Adrenal gland (tissue), 9 donors: ENCODE measurements at regions not wholly inside any gene's neighbourhood (a gene's known extent, or its start where the extent isn't known, plus 50 kb on each side); places are given as distances from the start of the nearest gene placed in this dataset.

Source experiments
- DNase-seq, 7 donors: peaks; one replicate each; pipeline ENCODE4 v3.0.0-alpha.2; 2019 to 2020
- H3K27ac ChIP-seq, 5 donors: fragments of 200-600 bp; sonication (generic) in 4 of 5; 1 replicate in 3 of 5; 2 replicates in 2 of 5; pipeline versions ENCODE4 v1.5.1 to v1.8.0; 2016 to 2020; ENCODE audit warnings: mild to moderate bottlenecking in 1 of 5
- H3K27me3 ChIP-seq: fragments of 200-600 bp; 2 replicates; pipeline ENCODE4 v1.8.0; 2021
- H3K36me3 ChIP-seq, 2 donors: fragments of 200-600 bp; replicated peaks in 1 of 2; 1 replicate in 1 of 2; 2 replicates in 1 of 2; pipeline versions ENCODE4 v1.5.1 to v1.8.0; 2018 to 2022
- H3K4me1 ChIP-seq, 2 donors: fragments of 200-600 bp; replicated peaks in 1 of 2; 1 replicate in 1 of 2; 2 replicates in 1 of 2; pipeline versions ENCODE4 v1.5.1 to v1.8.0; 2018 to 2021
- H3K4me3 ChIP-seq, 4 donors: fragments of 200-600 bp; sonication (generic) in 3 of 4; one replicate each; pipeline ENCODE4 v1.5.1; 2016 to 2018
- H3K9me3 ChIP-seq, 3 donors: fragments of 200-600 bp; sonication (generic) in 1 of 3; replicated peaks in 1 of 3; 1 replicate in 2 of 3; 2 replicates in 1 of 3; pipeline versions ENCODE4 v1.5.1 to v1.8.0; 2016 to 2021
- CTCF ChIP-seq, 6 experiments: fragments of 450-650 bp in 4 of 6; fragments of 200-600 bp in 2 of 6; sonication (generic) in 1 of 6; IDR thresholded peaks; 1 replicate in 5 of 6; 2 replicates in 1 of 6; pipeline versions ENCODE4 v1.5.1 to v1.8.0; 2016 to 2021; ENCODE audit warnings: antibody characterized with exemption in 6 of 6, mild to moderate bottlenecking in 2 of 6, moderate library complexity in 1 of 6
- POLR2A ChIP-seq, 2 donors: fragments of 450-650 bp; IDR thresholded peaks; one replicate each; pipeline ENCODE4 v1.6.1; 2017; ENCODE audit warnings: antibody characterized with exemption in 2 of 2, mild to moderate bottlenecking in 2 of 2, moderate library complexity in 1 of 2
- WGBS, 4 donors: extraction: QIAGEN DNeasy Blood & Tissue Kit in 2 of 4; methylation state at CpG; one replicate each; pipeline versions ENCODE4 v1.1.5 to v1.1.7; 2013 to 2017; 5-methylcytosine and 5-hydroxymethylcytosine counted together
- intact Hi-C, 2 donors: fragments of 100-400 bp; cut with DNase I; formaldehyde crosslinking; loops; one replicate each; pipeline versions ENCODE4 v1.14.1 to v1.15.0; 2022 to 2023
- donor health status: healthy with polysubstance abuse.
- donor health status: Bipolar disorder and iron deficiency.
- donor health status: DM: yes; HTN: yes; CAD: no.
- donor health status: DM: no; HTN: no; CAD: no.
- donor health status: DM: no; HTN: no; CAD: no.

- intact Hi-C loops, result no loop called here
- Histone ChIP-seq H3K36me3 (peaks cover 0 to 19% of the 10 kb centered on the region in 2 donors), H3K27me3 (no peaks in the 10 kb centered on the region), H3K4me3 (no peak overlapping the region), H3K27ac (no peak overlapping the region), H3K4me1 (peaks cover 21 to 49% of the 10 kb centered on the region in 2 donors), H3K9me3 (no peaks in the 10 kb centered on the region)
- DNase-seq, result no peak
- TF ChIP-seq POLR2A (IDR thresholded peaks at IDR 0.05) (no peak), CTCF (IDR thresholded peaks at IDR 0.05) (no peak)
- WGBS, 4 donors, result 88 to 91% (median 89%) methylated on average over 20 to 25 of the region's 25 CpGs
These were observed 114.1 kb downstream of the RFLNA start for GRCh38 chr12:124408822-124409517.

GRCh38 chr12:124407074-124407473 lies 112.2 kb downstream of the RFLNA start:
- no peaks in the 10 kb centered on the region for H3K9me3 ChIP-seq
- H3K36me3 ChIP-seq, result peaks cover 0 to 21% of the 10 kb centered on the region in 2 donors
- H3K27ac ChIP-seq, result no peak overlapping the region
- no peaks in the 10 kb centered on the region for H3K27me3 ChIP-seq
- intact Hi-C loops, result no loop called here
- H3K4me3 ChIP-seq, result no peak overlapping the region
- TF ChIP-seq CTCF (IDR thresholded peaks at IDR 0.05) (no peak), POLR2A (IDR thresholded peaks at IDR 0.05) (no peak)
- 94 to 97% (median 96%) methylated on average over 8 of the region's 8 CpGs for WGBS, 4 donors
- DNase-seq, result no peak
- peaks cover 33 to 47% of the 10 kb centered on the region in 2 donors for H3K4me1 ChIP-seq

- DNase-seq, result no peak
- H3K9me3 ChIP-seq, result no peaks in the 10 kb centered on the region
- H3K36me3 ChIP-seq, result peaks cover 0 to 32% of the 10 kb centered on the region in 2 donors
- peaks cover 27 to 37% of the 10 kb centered on the region in 2 donors for H3K4me1 ChIP-seq
- WGBS, 4 donors, result 93 to 97% (median 96%) methylated on average over 8 to 10 of the region's 10 CpGs
- TF ChIP-seq CTCF (IDR thresholded peaks at IDR 0.05), result no peak
- no peak for TF ChIP-seq POLR2A (IDR thresholded peaks at IDR 0.05)
- H3K4me3 ChIP-seq, result no peak overlapping the region
- H3K27ac ChIP-seq, result no peak overlapping the region
- no peaks in the 10 kb centered on the region for H3K27me3 ChIP-seq
- intact Hi-C loops, result no loop called here
These were observed 111.2 kb downstream of the RFLNA start for GRCh38 chr12:124406043-124406442.

- peaks cover 22 to 34% of the 10 kb centered on the region in 2 donors for H3K4me1 ChIP-seq
- 81 to 91% (median 89%) methylated on average over 2 to 15 of the region's 15 CpGs for whole genome bisulfite sequencing, 4 donors
- H3K9me3 ChIP-seq, result no peaks in the 10 kb centered on the region
- H3K36me3 ChIP-seq, result peaks cover 0 to 36% of the 10 kb centered on the region in 2 donors
- H3K27ac ChIP-seq, result no peak overlapping the region
- H3K4me3 ChIP-seq, result no peak overlapping the region
- TF ChIP-seq CTCF (IDR thresholded peaks at IDR 0.05) (no peak), POLR2A (IDR thresholded peaks at IDR 0.05) (no peak)
- no peak for DNase-seq
- no peaks in the 10 kb centered on the region for H3K27me3 ChIP-seq
- intact Hi-C loops, result no loop called here
These were observed 110.7 kb downstream of the RFLNA start for GRCh38 chr12:124405592-124405991.
